DND-41 (cell line): ENCODE measurements at regions not wholly inside any gene's neighbourhood (a gene's known extent, or its start where the extent isn't known, plus 50 kb on each side); places are given as distances from the start of the nearest gene placed in this dataset.

Source experiments
- EZH2 ChIP-seq: IDR thresholded peaks from 3 replicates; pipeline ENCODE4 v1.6.1; 2012; ENCODE audit warnings: borderline replicate concordance, low read depth, mild to moderate bottlenecking, moderate library complexity, low read length, inconsistent platforms; ENCODE audit not compliant: severe bottlenecking
- TF ChIP-seq, protein P1 (sequence below): IDR thresholded peaks from 2 replicates; pipeline ENCODE4 v1.5.1; 2012; ENCODE audit warnings: borderline replicate concordance, low read length, moderate library complexity, mild to moderate bottlenecking; ENCODE audit not compliant: poor library complexity, severe bottlenecking; ENCODE audit errors: extremely low read depth

DNA sequence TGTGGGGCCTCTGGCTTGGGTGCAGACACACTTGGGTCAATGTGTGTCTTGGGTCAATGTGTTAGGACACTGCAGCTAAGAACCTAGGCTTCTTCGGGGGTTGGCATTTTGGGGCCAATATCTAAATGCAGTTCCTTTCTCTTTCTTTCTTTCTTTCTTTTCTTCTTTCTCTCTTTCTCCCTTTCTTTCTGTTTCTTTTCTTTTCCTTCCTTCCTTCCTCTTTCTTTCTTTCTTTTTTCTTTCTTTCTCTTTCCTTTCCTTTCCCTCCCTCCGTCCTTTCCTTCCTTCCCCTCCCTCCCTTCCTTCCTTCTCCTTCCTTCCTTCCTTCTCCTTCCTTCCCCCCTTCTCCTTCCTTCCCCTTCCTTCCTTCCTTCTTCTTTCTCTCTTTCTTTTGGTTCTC, 57.7 kb upstream of the OSR1 start:
- TF ChIP-seq, protein P1, sequence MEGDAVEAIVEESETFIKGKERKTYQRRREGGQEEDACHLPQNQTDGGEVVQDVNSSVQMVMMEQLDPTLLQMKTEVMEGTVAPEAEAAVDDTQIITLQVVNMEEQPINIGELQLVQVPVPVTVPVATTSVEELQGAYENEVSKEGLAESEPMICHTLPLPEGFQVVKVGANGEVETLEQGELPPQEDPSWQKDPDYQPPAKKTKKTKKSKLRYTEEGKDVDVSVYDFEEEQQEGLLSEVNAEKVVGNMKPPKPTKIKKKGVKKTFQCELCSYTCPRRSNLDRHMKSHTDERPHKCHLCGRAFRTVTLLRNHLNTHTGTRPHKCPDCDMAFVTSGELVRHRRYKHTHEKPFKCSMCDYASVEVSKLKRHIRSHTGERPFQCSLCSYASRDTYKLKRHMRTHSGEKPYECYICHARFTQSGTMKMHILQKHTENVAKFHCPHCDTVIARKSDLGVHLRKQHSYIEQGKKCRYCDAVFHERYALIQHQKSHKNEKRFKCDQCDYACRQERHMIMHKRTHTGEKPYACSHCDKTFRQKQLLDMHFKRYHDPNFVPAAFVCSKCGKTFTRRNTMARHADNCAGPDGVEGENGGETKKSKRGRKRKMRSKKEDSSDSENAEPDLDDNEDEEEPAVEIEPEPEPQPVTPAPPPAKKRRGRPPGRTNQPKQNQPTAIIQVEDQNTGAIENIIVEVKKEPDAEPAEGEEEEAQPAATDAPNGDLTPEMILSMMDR = no peak
- no peak for TF ChIP-seq EZH2
